GM06990 (cell line): ENCODE measurements at regions not wholly inside any gene's neighbourhood (a gene's known extent, or its start where the extent isn't known, plus 50 kb on each side); places are given as distances from the start of the nearest gene placed in this dataset.
"Not testable (repeated sequence)": the region's sequence is repeated elsewhere in the genome, so short reads cannot be mapped to it uniquely, and the experiment has no call there.

ENCODE experiments used
- DNase-seq: peaks from one replicate; pipeline ENCODE4 v3.0.0-alpha.2; 2011; ENCODE audit not compliant: insufficient read length; ENCODE audit errors: extremely low read depth
- H3K27me3 ChIP-seq: replicated peaks from 2 replicates; pipeline ENCODE4 v1.6.0; 2011; ENCODE audit warnings: low read length; ENCODE audit not compliant: control insufficient read depth, insufficient read depth
- H3K36me3 ChIP-seq: 2 replicates; pipeline ENCODE4 v1.5.1; 2011; ENCODE audit warnings: low read length; ENCODE audit not compliant: control insufficient read depth, insufficient read depth
- H3K4me3 ChIP-seq: replicated peaks from 2 replicates; pipeline ENCODE4 v1.5.1; 2011; ENCODE audit warnings: low read depth, mild to moderate bottlenecking, control low read depth, low read length
- CTCF ChIP-seq: IDR thresholded peaks from 2 replicates; pipeline ENCODE4 v1.5.1; 2011; ENCODE audit warnings: low read length, control low read depth, mild to moderate bottlenecking, inconsistent platforms; ENCODE audit not compliant: insufficient read depth, poor library complexity, severe bottlenecking

- H3K27me3 ChIP-seq = no peaks in the 10 kb centered on the region
- TF ChIP-seq CTCF = no peak
- no peak for DNase-seq
- no peak overlapping the region for H3K4me3 ChIP-seq
- no peaks in the 10 kb centered on the region for H3K36me3 ChIP-seq
Measured at GRCh38 chr16:26721290-26721689, 345.4 kb upstream of the C16orf82 start.

DNA sequence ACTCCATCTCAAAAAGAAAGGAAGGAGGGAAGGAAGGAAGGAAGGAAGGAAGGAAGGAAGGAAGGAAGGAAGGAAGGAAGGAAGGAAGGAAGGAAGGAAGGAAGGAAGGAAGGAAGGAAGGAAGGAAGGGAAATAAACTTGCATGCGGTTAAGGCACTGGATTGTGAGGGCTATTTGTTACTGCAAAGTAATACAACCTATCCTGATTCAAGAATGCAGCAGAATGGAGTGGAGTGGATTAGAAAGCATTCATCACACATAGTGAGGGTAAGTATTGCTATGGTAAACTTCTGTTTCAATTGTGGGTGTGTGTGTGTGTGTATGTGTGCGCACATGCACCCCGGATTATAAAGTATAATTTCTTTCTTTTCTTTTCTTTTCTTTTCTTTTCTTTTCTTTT lies 344.8 kb upstream of the C16orf82 start:
- H3K36me3 ChIP-seq, H3K4me3 ChIP-seq, DNase-seq, H3K27me3 ChIP-seq: not testable (repeated sequence)

GRCh38 chr16:26724189-26724588 lies 342.5 kb upstream of the C16orf82 start:
- H3K4me3 ChIP-seq = no peak overlapping the region
- DNase-seq = no peak
- TF ChIP-seq CTCF = no peak
- no peaks in the 10 kb centered on the region for H3K27me3 ChIP-seq
- H3K36me3 ChIP-seq = no peaks in the 10 kb centered on the region

DNA sequence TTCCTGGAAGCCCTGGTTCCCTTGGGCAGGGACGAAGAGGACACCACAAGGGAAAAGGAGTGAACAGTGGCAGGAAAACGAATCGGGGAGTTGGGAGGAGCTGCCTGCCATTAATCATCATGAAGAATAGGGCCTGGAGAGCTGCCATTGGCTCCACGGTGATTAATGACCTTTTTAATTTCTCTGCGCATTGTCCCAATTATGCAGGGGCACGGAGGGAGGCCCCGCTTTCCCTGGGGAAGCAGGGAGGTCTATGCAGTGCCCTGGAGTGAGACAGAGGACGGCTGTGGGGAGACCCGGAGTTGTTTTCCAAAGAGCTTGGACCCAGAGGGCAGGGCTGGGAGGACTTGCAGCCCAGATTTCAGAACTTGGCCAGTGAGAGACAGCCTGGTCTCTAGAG lies 338.9 kb upstream of the C16orf82 start:
- Histone ChIP-seq H3K4me3 (no peak overlapping the region), H3K36me3 (no peaks in the 10 kb centered on the region), H3K27me3 (no peaks in the 10 kb centered on the region)
- no peak for TF ChIP-seq CTCF
- DNase-seq = no peak

DNA sequence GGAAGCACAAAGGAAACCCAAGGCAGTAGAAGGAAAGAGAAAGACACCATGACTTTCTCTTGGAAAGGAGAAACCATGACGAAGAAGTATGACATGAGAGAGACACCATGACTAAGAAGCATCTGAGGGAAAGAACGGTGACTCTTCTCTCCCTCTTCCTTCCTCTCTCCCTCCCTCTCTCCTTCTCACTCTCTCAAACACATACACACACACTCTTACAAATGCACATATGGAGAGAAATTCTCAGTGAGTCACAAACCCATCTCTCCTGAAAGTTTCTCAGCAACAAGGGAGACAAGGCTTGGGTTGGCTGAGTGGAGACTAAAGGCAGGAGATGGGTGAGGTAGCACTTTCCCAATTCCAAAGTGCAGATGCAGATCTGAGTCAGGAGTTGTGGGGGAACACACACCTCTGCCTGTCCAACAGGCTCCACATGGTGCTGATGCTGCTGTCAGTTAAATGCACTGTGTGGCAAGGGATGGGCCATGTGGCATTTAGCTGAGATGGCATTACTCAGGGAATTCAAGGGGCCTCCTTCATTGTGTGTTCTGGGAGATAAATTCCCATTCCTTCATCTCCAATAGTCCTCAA lies 336.7 kb upstream of the C16orf82 start:
- Histone ChIP-seq H3K27me3 (no peaks in the 10 kb centered on the region), H3K4me3 (no peak overlapping the region), H3K36me3 (no peaks in the 10 kb centered on the region)
- no peak for DNase-seq
- TF ChIP-seq CTCF = no peak

- no peak for TF ChIP-seq CTCF
- H3K27me3 ChIP-seq = no peaks in the 10 kb centered on the region
- H3K36me3 ChIP-seq = no peaks in the 10 kb centered on the region
- no peak for DNase-seq
- no peak overlapping the region for H3K4me3 ChIP-seq
Measured at GRCh38 chr16:26731729-26732128, 335.0 kb upstream of the C16orf82 start.
